SK-N-SH (cell line): ENCODE measurements at regions not wholly inside any gene's neighbourhood (a gene's known extent, or its start where the extent isn't known, plus 50 kb on each side); places are given as distances from the start of the nearest gene placed in this dataset.
A peak's percentile ranks its signal among the peaks of the same experiment; 100 is the strongest.

Source experiments
- CTCF ChIA-PET: fragments of 300-600, 350-600 bp; formaldehyde crosslinking; extraction: SDS; loops from one replicate; lab custom pipeline; 2021; lab: Yijun Ruan, JAX
- POLR2A ChIA-PET: fragments of 350-600 bp; sonication (Branson Sonifier 250); formaldehyde crosslinking; extraction: SDS; loops from one replicate; lab custom pipeline; 2020; ENCODE audit warnings: antibody characterized with exemption, inconsistent platforms; lab: Yijun Ruan, JAX
- DNase-seq: peaks from one replicate; pipeline ENCODE4 v3.0.0; 2012
- H2AFZ ChIP-seq: fragments of 200-600 bp; sonication (generic); 2 replicates; pipeline ENCODE4 v1.8.1; 2016; ENCODE audit warnings: antibody characterized with exemption, mild to moderate bottlenecking, low read depth
- H3F3A ChIP-seq: fragments of 200-600 bp; sonication (generic); replicated peaks from 2 replicates; pipeline ENCODE3; 2016; ENCODE audit warnings: antibody characterized with exemption, mild to moderate bottlenecking; ENCODE audit not compliant: insufficient read depth
- H3K27ac ChIP-seq, 2 experiments: fragments of 200-500 bp in 1 of 2; fragments of 200-600 bp in 1 of 2; sonication (Bioruptor generic) in 1 of 2; sonication (generic), shearing (Covaris generic) in 1 of 2; 2 replicates each; pipeline versions ENCODE4 v1.5.1 to v1.6.1; 2014 to 2016; ENCODE audit warnings: low read depth in 2 of 2, inconsistent platforms in 1 of 2, low read length in 1 of 2, mild to moderate bottlenecking in 1 of 2, mixed read lengths in 1 of 2
- H3K27me3 ChIP-seq: fragments of 200-600 bp; sonication (generic), shearing (Covaris generic); 2 replicates; pipeline ENCODE4 v1.6.1; 2016; ENCODE audit warnings: mixed run types; ENCODE audit not compliant: insufficient read depth
- H3K36me3 ChIP-seq, 2 experiments: fragments of 200-500 bp in 1 of 2; fragments of 200-600 bp in 1 of 2; sonication (Bioruptor generic) in 1 of 2; sonication (generic) in 1 of 2; replicated peaks in 1 of 2; 2 replicates each; pipeline versions ENCODE3 to v1.5.1; 2014 to 2016; ENCODE audit warnings: low read length in 1 of 2, mild to moderate bottlenecking in 1 of 2; ENCODE audit not compliant: insufficient read depth in 2 of 2, control insufficient read depth in 1 of 2
- H3K4me1 ChIP-seq, 2 experiments: fragments of 200-500 bp in 1 of 2; fragments of 200-600 bp in 1 of 2; sonication (Bioruptor generic) in 1 of 2; sonication (generic), shearing (Covaris generic) in 1 of 2; 2 replicates each; pipeline versions ENCODE4 v1.5.1 to v1.6.1; 2014 to 2016; ENCODE audit warnings: low read depth in 1 of 2, low read length in 1 of 2, mixed run types in 1 of 2; ENCODE audit not compliant: insufficient read depth in 2 of 2, control insufficient read depth in 1 of 2
- H3K4me2 ChIP-seq: fragments of 200-600 bp; sonication (generic), shearing (Covaris generic); 2 replicates; pipeline ENCODE4 v1.6.1; 2017; ENCODE audit warnings: mixed run types
- H3K4me3 ChIP-seq, 2 experiments: fragments of 200-500 bp in 1 of 2; fragments of 200-600 bp in 1 of 2; sonication (Bioruptor generic) in 1 of 2; sonication (generic), shearing (Covaris generic) in 1 of 2; 2 replicates each; pipeline versions ENCODE4 v1.5.1 to v1.8.1; 2014 to 2016; ENCODE audit warnings: low read depth in 2 of 2, inconsistent platforms in 1 of 2, low read length in 1 of 2, mild to moderate bottlenecking in 1 of 2, mixed read lengths in 1 of 2, moderate library complexity in 1 of 2
- H3K79me2 ChIP-seq: fragments of 200-600 bp; sonication (generic); 2 replicates; pipeline ENCODE4 v1.8.1; 2017; ENCODE audit warnings: mild to moderate bottlenecking; ENCODE audit not compliant: insufficient read depth
- H3K9ac ChIP-seq: fragments of 200-600 bp; sonication (generic); 2 replicates; pipeline ENCODE4 v1.6.1; 2017; ENCODE audit warnings: mixed run types
- H3K9me2 ChIP-seq: fragments of 200-600 bp; sonication (generic); 2 replicates; pipeline ENCODE4 v1.6.1; 2017; ENCODE audit warnings: mixed run types
- H3K9me3 ChIP-seq: fragments of 200-600 bp; sonication (generic); 2 replicates; pipeline ENCODE4 v1.6.1; 2017; ENCODE audit warnings: mixed run types, mild to moderate bottlenecking, moderate library complexity
- H4K20me1 ChIP-seq: fragments of 200-600 bp; sonication (generic); 2 replicates; pipeline ENCODE4 v1.6.1; 2017; ENCODE audit warnings: mild to moderate bottlenecking, mixed run types; ENCODE audit not compliant: insufficient read depth
- ELF1 ChIP-seq: IDR thresholded peaks from 2 replicates; pipeline ENCODE4 v1.4.0; 2012
- FOSL2 ChIP-seq: IDR thresholded peaks from 2 replicates; pipeline ENCODE4 v1.4.0; 2012; ENCODE audit warnings: low read depth, mild to moderate bottlenecking, moderate library complexity, borderline replicate concordance
- JUND ChIP-seq: IDR thresholded peaks from 2 replicates; pipeline ENCODE4 v1.4.0; 2012
- MEF2A ChIP-seq: IDR thresholded peaks from 2 replicates; pipeline ENCODE4 v1.4.0; 2012; ENCODE audit warnings: low read depth, borderline replicate concordance
- NRF1 ChIP-seq: IDR thresholded peaks from 2 replicates; pipeline ENCODE4 v1.6.1; 2012; ENCODE audit warnings: low read depth, mild to moderate bottlenecking, low read length
- SMC3 ChIP-seq: IDR thresholded peaks from 2 replicates; pipeline ENCODE4 v1.6.1; 2012; ENCODE audit warnings: low read depth, low read length, improper control_type of control experiment
- YY1 ChIP-seq: IDR thresholded peaks from 2 replicates; pipeline ENCODE4 v1.4.0; 2012; ENCODE audit warnings: low read depth, mild to moderate bottlenecking
- WGBS: methylation state at CpG from one replicate; pipeline ENCODE4 v1.1.6; 2017; ENCODE audit warnings: low lambda C conversion rate; 5-methylcytosine and 5-hydroxymethylcytosine counted together
- TF ChIP-seq, protein P1 (sequence below): fragments of 150-350 bp; IDR thresholded peaks from 2 replicates; pipeline ENCODE4 v1.6.1; 2017; ENCODE audit warnings: antibody characterized with exemption, low read length, low read depth, borderline replicate concordance
- TF ChIP-seq, protein P2 (sequence below): IDR thresholded peaks from 2 replicates; pipeline ENCODE4 v1.4.0; 2012; ENCODE audit warnings: low read depth, borderline replicate concordance
- TF ChIP-seq, protein P3 (sequence below): fragments of 150-350 bp; IDR thresholded peaks from 2 replicates; pipeline ENCODE4 v1.6.1; 2016; ENCODE audit warnings: mild to moderate bottlenecking, low read depth, low read length
- TF ChIP-seq, protein P4 (sequence below): fragments of 200-600 bp; sonication (generic); IDR thresholded peaks from 2 replicates; pipeline ENCODE4 v1.6.1; 2017; ENCODE audit warnings: antibody characterized with exemption, mild to moderate bottlenecking, moderate library complexity
- TF ChIP-seq, protein P5 (sequence below): IDR thresholded peaks from 2 replicates; pipeline ENCODE4 v1.4.0; 2012; ENCODE audit warnings: low read depth, borderline replicate concordance

DNA sequence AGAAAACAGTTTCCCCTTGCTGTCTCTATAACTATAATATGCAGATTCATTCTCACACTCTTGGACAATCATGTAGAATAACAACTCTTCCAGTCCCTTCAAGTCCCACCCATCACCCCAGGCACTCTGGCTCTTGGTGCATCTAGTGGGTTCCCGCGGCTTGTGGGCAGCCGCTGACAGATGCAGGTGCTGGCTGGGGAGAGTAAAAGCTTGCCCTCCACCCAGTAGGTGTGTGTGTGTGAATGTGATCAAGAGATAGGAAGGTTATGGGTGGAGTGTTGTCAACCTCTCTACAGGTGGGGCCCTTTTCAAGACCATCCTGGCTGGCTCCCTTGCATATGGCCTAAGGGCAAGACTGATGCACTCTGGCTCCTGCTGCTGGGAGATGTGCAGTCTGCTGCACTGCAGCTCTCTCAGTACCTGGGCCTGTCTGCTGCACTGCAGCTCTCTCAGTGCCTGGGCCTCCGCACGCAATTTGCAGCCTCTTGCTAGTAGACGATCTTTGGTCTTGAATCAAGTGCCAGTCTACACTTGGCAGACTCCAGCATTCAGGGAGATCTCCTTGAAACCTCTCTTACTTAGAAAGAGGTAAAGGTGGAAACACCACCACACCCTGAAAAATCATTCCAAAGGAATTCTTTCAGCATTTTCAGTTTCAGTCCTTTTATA lies 189.7 kb upstream of the GDNF start (continued):
- TF ChIP-seq JUND (no peak), YY1 (no peak), ELF1 (no peak)
- TF ChIP-seq, protein P1, sequence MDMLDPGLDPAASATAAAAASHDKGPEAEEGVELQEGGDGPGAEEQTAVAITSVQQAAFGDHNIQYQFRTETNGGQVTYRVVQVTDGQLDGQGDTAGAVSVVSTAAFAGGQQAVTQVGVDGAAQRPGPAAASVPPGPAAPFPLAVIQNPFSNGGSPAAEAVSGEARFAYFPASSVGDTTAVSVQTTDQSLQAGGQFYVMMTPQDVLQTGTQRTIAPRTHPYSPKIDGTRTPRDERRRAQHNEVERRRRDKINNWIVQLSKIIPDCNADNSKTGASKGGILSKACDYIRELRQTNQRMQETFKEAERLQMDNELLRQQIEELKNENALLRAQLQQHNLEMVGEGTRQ = no peak
- TF ChIP-seq, protein P2, sequence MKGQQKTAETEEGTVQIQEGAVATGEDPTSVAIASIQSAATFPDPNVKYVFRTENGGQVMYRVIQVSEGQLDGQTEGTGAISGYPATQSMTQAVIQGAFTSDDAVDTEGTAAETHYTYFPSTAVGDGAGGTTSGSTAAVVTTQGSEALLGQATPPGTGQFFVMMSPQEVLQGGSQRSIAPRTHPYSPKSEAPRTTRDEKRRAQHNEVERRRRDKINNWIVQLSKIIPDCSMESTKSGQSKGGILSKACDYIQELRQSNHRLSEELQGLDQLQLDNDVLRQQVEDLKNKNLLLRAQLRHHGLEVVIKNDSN = no peak
- TF ChIP-seq, protein P3, sequence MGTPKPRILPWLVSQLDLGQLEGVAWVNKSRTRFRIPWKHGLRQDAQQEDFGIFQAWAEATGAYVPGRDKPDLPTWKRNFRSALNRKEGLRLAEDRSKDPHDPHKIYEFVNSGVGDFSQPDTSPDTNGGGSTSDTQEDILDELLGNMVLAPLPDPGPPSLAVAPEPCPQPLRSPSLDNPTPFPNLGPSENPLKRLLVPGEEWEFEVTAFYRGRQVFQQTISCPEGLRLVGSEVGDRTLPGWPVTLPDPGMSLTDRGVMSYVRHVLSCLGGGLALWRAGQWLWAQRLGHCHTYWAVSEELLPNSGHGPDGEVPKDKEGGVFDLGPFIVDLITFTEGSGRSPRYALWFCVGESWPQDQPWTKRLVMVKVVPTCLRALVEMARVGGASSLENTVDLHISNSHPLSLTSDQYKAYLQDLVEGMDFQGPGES = no peak
- TF ChIP-seq, all 33 proteins: peak for 0

DNA sequence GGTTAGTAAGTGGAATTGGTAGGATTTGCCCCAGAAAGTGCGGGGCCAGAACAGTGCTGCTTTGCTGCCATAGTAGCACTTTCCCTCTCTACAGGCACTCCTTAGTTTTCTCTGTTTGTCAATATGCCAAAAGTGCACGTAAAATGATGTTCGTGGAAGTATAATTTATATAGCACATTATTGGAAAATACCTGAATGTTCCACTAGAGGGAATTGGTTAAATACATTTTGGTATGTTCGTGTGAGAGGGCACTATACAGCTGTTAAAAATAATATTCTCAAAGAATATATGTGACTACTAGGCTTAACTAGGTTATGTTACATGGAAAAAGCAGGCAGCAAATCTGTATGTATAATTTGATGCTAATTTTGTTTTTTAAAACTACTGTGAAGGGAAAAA lies 184.0 kb upstream of the GDNF start:
- no peak overlapping the region for H3K4me2 ChIP-seq
- no peaks in the 10 kb centered on the region for H3K9me2 ChIP-seq
- ChIA-PET POLR2A (no interaction called here), CTCF (no interaction called here)
- H3K9me3 ChIP-seq = no peaks in the 10 kb centered on the region
- no peak overlapping the region for H2AFZ ChIP-seq
- no peak for DNase-seq
- no peak overlapping the region for H3K27ac ChIP-seq
- 2% methylated on average over 4 of the region's 4 CpGs for WGBS
- no peaks in the 10 kb centered on the region for H4K20me1 ChIP-seq
- TF ChIP-seq, protein P4, sequence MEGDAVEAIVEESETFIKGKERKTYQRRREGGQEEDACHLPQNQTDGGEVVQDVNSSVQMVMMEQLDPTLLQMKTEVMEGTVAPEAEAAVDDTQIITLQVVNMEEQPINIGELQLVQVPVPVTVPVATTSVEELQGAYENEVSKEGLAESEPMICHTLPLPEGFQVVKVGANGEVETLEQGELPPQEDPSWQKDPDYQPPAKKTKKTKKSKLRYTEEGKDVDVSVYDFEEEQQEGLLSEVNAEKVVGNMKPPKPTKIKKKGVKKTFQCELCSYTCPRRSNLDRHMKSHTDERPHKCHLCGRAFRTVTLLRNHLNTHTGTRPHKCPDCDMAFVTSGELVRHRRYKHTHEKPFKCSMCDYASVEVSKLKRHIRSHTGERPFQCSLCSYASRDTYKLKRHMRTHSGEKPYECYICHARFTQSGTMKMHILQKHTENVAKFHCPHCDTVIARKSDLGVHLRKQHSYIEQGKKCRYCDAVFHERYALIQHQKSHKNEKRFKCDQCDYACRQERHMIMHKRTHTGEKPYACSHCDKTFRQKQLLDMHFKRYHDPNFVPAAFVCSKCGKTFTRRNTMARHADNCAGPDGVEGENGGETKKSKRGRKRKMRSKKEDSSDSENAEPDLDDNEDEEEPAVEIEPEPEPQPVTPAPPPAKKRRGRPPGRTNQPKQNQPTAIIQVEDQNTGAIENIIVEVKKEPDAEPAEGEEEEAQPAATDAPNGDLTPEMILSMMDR = peak; percentile 44
- no peak for TF ChIP-seq ELF1
- H3K36me3 ChIP-seq = no peaks in the 10 kb centered on the region
- peaks cover 28% of the 10 kb centered on the region; the same call in 1 of the 2 replicates for H3K27me3 ChIP-seq
- H3K79me2 ChIP-seq = no peaks in the 10 kb centered on the region
- H3K4me1 ChIP-seq = no peaks in the 10 kb centered on the region
- no peak overlapping the region for H3K9ac ChIP-seq
- H3F3A ChIP-seq = no peaks in the 10 kb centered on the region
- no peak overlapping the region for H3K4me3 ChIP-seq

DNA sequence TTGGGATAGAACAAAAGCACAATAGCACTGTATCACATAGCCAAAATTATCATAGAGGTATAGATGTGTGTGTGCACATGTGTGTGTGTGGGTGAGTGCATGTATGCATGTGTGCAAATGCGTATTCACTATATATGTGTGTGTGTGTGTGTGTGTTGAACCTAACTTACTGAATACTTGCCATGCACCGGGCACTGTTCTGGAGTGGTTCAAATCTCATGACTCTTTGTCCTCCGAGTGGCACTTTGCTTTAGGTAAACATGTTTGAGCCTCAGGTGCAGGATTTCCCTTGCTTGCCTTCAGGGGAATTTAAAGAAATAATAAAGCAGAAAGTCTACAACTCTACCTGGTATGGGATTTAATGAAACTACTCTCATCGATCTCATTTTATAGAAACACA lies 183.5 kb upstream of the GDNF start:
- Histone ChIP-seq H3K27ac (no peak overlapping the region), H3K27me3 (peaks cover 31% of the 10 kb centered on the region; the same call in 1 of the 2 replicates), H4K20me1 (no peaks in the 10 kb centered on the region), H3F3A (no peaks in the 10 kb centered on the region), H2AFZ (no peak overlapping the region), H3K4me3 (no peak overlapping the region), H3K4me1 (no peaks in the 10 kb centered on the region), H3K9me3 (no peaks in the 10 kb centered on the region), H3K36me3 (no peaks in the 10 kb centered on the region), H3K4me2 (no peak overlapping the region), H3K9me2 (no peaks in the 10 kb centered on the region), H3K9ac (no peak overlapping the region), H3K79me2 (no peaks in the 10 kb centered on the region)
- ChIA-PET POLR2A (no interaction called here), CTCF (no interaction called here)
- no peak for DNase-seq
- 0% methylated on average over 4 of the region's 4 CpGs for WGBS
- TF ChIP-seq FOSL2 (no peak), NRF1 (no peak), MEF2A (no peak), SMC3 (no peak)
- TF ChIP-seq, protein P2 = no peak
- TF ChIP-seq, protein P5, sequence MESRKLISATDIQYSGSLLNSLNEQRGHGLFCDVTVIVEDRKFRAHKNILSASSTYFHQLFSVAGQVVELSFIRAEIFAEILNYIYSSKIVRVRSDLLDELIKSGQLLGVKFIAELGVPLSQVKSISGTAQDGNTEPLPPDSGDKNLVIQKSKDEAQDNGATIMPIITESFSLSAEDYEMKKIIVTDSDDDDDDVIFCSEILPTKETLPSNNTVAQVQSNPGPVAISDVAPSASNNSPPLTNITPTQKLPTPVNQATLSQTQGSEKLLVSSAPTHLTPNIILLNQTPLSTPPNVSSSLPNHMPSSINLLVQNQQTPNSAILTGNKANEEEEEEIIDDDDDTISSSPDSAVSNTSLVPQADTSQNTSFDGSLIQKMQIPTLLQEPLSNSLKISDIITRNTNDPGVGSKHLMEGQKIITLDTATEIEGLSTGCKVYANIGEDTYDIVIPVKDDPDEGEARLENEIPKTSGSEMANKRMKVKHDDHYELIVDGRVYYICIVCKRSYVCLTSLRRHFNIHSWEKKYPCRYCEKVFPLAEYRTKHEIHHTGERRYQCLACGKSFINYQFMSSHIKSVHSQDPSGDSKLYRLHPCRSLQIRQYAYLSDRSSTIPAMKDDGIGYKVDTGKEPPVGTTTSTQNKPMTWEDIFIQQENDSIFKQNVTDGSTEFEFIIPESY = no peak
- TF ChIP-seq, protein P4 = no peak
- TF ChIP-seq, protein P1 = no peak
